ENCODE measurements at regions not wholly inside any gene's neighbourhood (a gene's known extent, or its start where the extent isn't known, plus 50 kb on each side); places are given as distances from the start of the nearest gene placed in this dataset.

DNA sequence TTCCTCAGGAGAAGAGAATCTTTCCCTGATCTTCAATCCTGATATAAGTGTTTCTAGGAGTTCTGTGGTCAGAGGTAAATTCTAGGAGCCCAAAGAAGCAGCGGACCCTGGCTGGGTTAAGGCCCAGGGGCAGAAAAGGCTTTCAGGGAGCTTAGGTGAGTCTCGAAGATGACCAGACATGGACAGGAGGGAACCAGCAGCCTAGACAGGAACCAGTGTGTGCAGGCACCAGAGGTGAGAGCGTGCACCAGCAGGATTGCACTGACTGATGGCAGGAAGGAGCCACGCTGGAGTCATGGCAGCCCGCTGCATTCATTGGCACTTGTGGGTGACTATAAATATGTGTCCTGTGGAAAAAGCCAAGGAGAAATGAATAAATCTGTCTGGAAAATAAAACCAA lies 489.9 kb downstream of the BCL11B start:
- H3K27ac Mint-ChIP-seq, result no peak overlapping the region
- peaks cover 3% of the 10 kb centered on the region for H3K27me3 Mint-ChIP-seq (ENCODE audit: insufficient read depth)
- DNase-seq, result no peak
- 84 to 90% methylated on average over 3 to 5 of the region's 5 CpGs for WGBS, 2 experiments (ENCODE audit: insufficient coverage in 1 of 2, insufficient read length in 1 of 2)
- no peaks in the 10 kb centered on the region for H3K36me3 ChIP-seq (ENCODE audit: control insufficient read depth, insufficient read depth, low read length)
- H3K4me3 ChIP-seq (ENCODE audit: low read length), result no peak overlapping the region
- no peaks in the 10 kb centered on the region for H3K4me1 ChIP-seq (ENCODE audit: control insufficient read depth, insufficient read depth, low read length)
- no peaks in the 10 kb centered on the region for H3K27me3 ChIP-seq (ENCODE audit: control insufficient read depth, insufficient read depth, low read length, poor library complexity, severe bottlenecking)
- no peaks in the 10 kb centered on the region for H3K9me3 ChIP-seq (ENCODE audit: control insufficient read depth, low read length)
- H3K27ac ChIP-seq (ENCODE audit: low read depth, low read length), result no peak overlapping the region
- no peak overlapping the region for H3K4me3 Mint-ChIP-seq
- H3K36me3 Mint-ChIP-seq (ENCODE audit: low read depth), result no peaks in the 10 kb centered on the region
- H3K4me1 Mint-ChIP-seq, result peaks cover 4% of the 10 kb centered on the region
- no peak overlapping the region for H3K9ac ChIP-seq (ENCODE audit: extremely low read depth, low read length, poor library complexity, severe bottlenecking)
- TF ChIP-seq, protein P1, sequence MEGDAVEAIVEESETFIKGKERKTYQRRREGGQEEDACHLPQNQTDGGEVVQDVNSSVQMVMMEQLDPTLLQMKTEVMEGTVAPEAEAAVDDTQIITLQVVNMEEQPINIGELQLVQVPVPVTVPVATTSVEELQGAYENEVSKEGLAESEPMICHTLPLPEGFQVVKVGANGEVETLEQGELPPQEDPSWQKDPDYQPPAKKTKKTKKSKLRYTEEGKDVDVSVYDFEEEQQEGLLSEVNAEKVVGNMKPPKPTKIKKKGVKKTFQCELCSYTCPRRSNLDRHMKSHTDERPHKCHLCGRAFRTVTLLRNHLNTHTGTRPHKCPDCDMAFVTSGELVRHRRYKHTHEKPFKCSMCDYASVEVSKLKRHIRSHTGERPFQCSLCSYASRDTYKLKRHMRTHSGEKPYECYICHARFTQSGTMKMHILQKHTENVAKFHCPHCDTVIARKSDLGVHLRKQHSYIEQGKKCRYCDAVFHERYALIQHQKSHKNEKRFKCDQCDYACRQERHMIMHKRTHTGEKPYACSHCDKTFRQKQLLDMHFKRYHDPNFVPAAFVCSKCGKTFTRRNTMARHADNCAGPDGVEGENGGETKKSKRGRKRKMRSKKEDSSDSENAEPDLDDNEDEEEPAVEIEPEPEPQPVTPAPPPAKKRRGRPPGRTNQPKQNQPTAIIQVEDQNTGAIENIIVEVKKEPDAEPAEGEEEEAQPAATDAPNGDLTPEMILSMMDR (conservative IDR thresholded peaks at IDR 0.05), result no peak
- no peaks in the 10 kb centered on the region for H3K9me3 Mint-ChIP-seq

DNA sequence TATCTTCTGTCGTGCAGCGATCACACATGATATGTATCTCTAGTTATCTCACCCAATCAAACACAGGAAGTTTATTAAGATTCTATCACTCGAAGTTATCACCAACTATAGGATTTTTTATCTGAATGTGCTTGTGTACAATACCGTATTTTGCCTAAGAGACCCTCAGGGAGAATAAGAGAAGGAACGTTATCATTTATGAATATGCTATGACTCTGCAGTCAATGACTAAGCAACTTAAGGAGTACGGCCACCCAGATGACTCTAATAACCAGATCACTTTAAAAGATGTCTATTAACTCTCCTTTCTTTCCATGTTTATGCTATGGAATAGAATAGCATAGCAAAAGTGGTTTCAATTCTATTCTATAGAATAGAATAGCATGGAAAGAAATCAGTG lies 486.4 kb downstream of the BCL11B start:
- H3K36me3 ChIP-seq (ENCODE audit: control insufficient read depth, insufficient read depth, low read length), result no peaks in the 10 kb centered on the region
- peaks cover 5% of the 10 kb centered on the region for H3K27me3 Mint-ChIP-seq (ENCODE audit: insufficient read depth)
- no peak overlapping the region for H3K27ac Mint-ChIP-seq
- H3K27me3 ChIP-seq (ENCODE audit: control insufficient read depth, insufficient read depth, low read length, poor library complexity, severe bottlenecking), result no peaks in the 10 kb centered on the region
- no peaks in the 10 kb centered on the region for H3K9me3 ChIP-seq (ENCODE audit: control insufficient read depth, low read length)
- H3K9me3 Mint-ChIP-seq, result no peaks in the 10 kb centered on the region
- H3K9ac ChIP-seq (ENCODE audit: extremely low read depth, low read length, poor library complexity, severe bottlenecking), result no peak overlapping the region
- TF ChIP-seq, protein P1 (conservative IDR thresholded peaks at IDR 0.05), result no peak
- no peaks in the 10 kb centered on the region for H3K36me3 Mint-ChIP-seq (ENCODE audit: low read depth)
- 90 to 91% methylated on average over 3 to 6 of the region's 6 CpGs for WGBS, 2 experiments (ENCODE audit: insufficient coverage in 1 of 2, insufficient read length in 1 of 2)
- no peaks in the 10 kb centered on the region for H3K4me1 ChIP-seq (ENCODE audit: control insufficient read depth, insufficient read depth, low read length)
- no peak for DNase-seq
- no peak overlapping the region for H3K27ac ChIP-seq (ENCODE audit: low read depth, low read length)
- peaks cover 4% of the 10 kb centered on the region for H3K4me1 Mint-ChIP-seq
- no peak overlapping the region for H3K4me3 ChIP-seq (ENCODE audit: low read length)
- H3K4me3 Mint-ChIP-seq, result no peak overlapping the region

DNA sequence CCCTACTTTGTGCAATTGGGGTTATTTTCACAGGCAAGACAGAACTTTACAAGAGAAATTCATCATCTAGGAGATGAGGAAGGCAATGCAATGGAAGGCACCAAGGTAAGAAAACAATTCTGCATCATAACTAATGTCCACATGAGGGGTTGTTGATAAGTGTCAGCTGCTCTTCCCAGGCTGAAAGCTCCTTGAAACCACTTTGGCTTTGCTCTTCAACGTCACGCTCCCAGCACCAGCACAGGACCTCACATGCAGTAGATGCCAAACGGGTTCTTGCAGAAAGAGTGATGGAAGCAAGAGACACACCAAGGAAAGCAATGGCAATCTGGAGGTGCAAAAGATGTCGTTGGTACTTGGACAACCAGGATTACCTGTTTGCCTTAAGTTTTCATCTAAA lies 485.5 kb downstream of the BCL11B start:
- Mint-ChIP-seq H3K9me3 (no peaks in the 10 kb centered on the region), H3K4me3 (no peak overlapping the region), H3K27ac (no peak overlapping the region), H3K4me1 (peaks cover 4% of the 10 kb centered on the region), H3K36me3 (ENCODE audit: low read depth) (no peaks in the 10 kb centered on the region), H3K27me3 (ENCODE audit: insufficient read depth) (peaks cover 5% of the 10 kb centered on the region)
- TF ChIP-seq, protein P1 (conservative IDR thresholded peaks at IDR 0.05), result no peak
- Histone ChIP-seq H3K9ac (ENCODE audit: extremely low read depth, low read length, poor library complexity, severe bottlenecking) (no peak overlapping the region), H3K9me3 (ENCODE audit: control insufficient read depth, low read length) (no peaks in the 10 kb centered on the region), H3K4me3 (ENCODE audit: low read length) (no peak overlapping the region), H3K27ac (ENCODE audit: low read depth, low read length) (no peak overlapping the region), H3K4me1 (ENCODE audit: control insufficient read depth, insufficient read depth, low read length) (no peaks in the 10 kb centered on the region), H3K36me3 (ENCODE audit: control insufficient read depth, insufficient read depth, low read length) (no peaks in the 10 kb centered on the region), H3K27me3 (ENCODE audit: control insufficient read depth, insufficient read depth, low read length, poor library complexity, severe bottlenecking) (no peaks in the 10 kb centered on the region)
- WGBS, 2 experiments (ENCODE audit: insufficient coverage in 1 of 2, insufficient read length in 1 of 2), result 76 to 90% methylated on average over 4 of the region's 4 CpGs
- DNase-seq, result no peak

Measured in endodermal cell (in vitro differentiated cells).